Stimulated activated CD8-positive, alpha-beta memory T cell treated with anti-CD3 and anti-CD28 coated beads, Interleukin-4, amount 100 ng/mL, for 24 hours (primary cell): ENCODE measurements at regions not wholly inside any gene's neighbourhood (a gene's known extent, or its start where the extent isn't known, plus 50 kb on each side); places are given as distances from the start of the nearest gene placed in this dataset.

Experiments used
- DNase-seq: peaks from one replicate; pipeline ENCODE4 v3.0.0-alpha.2; 2020; ENCODE audit warnings: low read depth

DNA sequence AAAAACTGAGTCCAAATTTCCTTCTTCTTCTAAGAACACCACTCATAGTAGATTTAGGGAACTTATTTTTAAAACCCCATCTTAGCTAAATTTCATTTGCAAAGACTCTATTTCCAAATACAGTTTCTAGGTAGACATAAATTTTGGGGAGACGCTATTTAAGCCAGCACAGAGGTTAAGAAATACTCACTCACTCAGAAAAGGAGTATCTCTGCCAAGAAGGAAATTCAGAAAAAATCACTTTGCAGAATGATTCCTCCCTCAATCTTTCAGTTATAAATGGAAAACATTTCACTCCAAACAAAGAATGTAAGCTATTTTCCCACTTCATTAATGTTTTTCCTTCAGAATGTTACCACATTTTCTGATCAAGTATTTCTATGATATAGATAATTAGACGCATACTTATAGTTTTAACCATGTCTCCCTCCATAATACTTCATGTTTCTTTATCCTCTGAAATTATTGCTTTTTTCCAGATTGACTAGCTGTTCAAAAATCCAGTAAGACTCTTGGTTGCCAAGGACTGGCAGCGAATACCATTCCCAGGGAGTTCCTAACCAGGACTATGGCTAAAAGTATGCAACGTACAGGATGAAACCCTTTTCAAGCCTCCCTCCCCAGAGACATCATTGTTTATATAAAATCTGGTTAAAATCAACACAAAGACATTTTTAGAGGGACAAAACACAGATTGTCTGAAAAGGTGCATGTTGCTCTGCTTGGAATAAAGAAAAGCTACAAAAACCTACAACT is 52.5 kb upstream of the RXFP2 start:
- no peak for DNase-seq
